Right lobe of liver (tissue), 6 donors: ENCODE measurements at regions not wholly inside any gene's neighbourhood (a gene's known extent, or its start where the extent isn't known, plus 50 kb on each side); places are given as distances from the start of the nearest gene placed in this dataset.

Experiments
- ATAC-seq, 4 donors: fragments of 200-7000 bp; cut with Tn5 transposase; one replicate each; pipeline ENCODE4 v1.9.1; 2020; ENCODE audit warnings: mild to moderate bottlenecking in 4 of 4, moderate library complexity in 4 of 4
- DNase-seq, 3 donors: peaks; one replicate each; pipeline ENCODE4 v3.0.0-alpha.2; 2020
- H3K27ac ChIP-seq, 3 donors: fragments of 200-600 bp; one replicate each; pipeline ENCODE4 v1.8.0; 2022
- H3K27me3 ChIP-seq, 2 donors: fragments of 200-600 bp; one replicate each; pipeline ENCODE4 v1.8.0; 2022
- H3K36me3 ChIP-seq, 4 donors: fragments of 200-600 bp; sonication (generic) in 1 of 4; one replicate each; pipeline versions ENCODE4 v1.5.1 to v1.8.0; 2017 to 2022; ENCODE audit warnings: control low read depth in 1 of 4
- H3K4me1 ChIP-seq, 4 donors: fragments of 200-600 bp; sonication (generic) in 1 of 4; one replicate each; pipeline versions ENCODE4 v1.5.1 to v1.8.0; 2017 to 2022; ENCODE audit warnings: control low read depth in 1 of 4
- H3K4me3 ChIP-seq, 3 donors: fragments of 200-600 bp; one replicate each; pipeline ENCODE4 v1.8.0; 2022
- H3K9me3 ChIP-seq, 4 donors: fragments of 200-600 bp; sonication (generic) in 1 of 4; one replicate each; pipeline versions ENCODE4 v1.5.1 to v1.8.0; 2017 to 2022; ENCODE audit warnings: control low read depth in 1 of 4
- POLR2A ChIP-seq: fragments of 450-650 bp; IDR thresholded peaks from one replicate; pipeline ENCODE4 v1.6.1; 2017; ENCODE audit warnings: antibody characterized with exemption, mild to moderate bottlenecking
- WGBS: methylation state at CpG from one replicate; pipeline ENCODE4 v1.1.6; 2018; ENCODE audit warnings: low coverage, low lambda C conversion rate; ENCODE audit not compliant: insufficient coverage; ENCODE audit errors: missing lambda C conversion rate; 5-methylcytosine and 5-hydroxymethylcytosine counted together
- intact Hi-C, 2 donors: fragments of 100-400 bp; cut with DNase I; formaldehyde crosslinking; loops; one replicate each; pipeline versions ENCODE4 v1.11.2 to v1.14.1; 2022
- TF ChIP-seq, protein P1 (sequence below), 4 donors: fragments of 200-600 bp in 3 of 4; fragments of 450-650 bp in 1 of 4; IDR thresholded peaks; one replicate each; pipeline versions ENCODE4 v1.5.1 to v1.8.0; 2016 to 2022; ENCODE audit warnings: antibody characterized with exemption in 4 of 4, mild to moderate bottlenecking in 2 of 4
- donor health status: DM: no; HTN: yes; CAD: no.
- donor health status: DM: no; HTN: no; CAD: no.
- donor health status: DM: no; HTN: no; CAD: no.
- donor health status: DM: no; HTN: yes; CAD: no.
- donor health status: DM: no; HTN: yes; CAD: no.

DNA sequence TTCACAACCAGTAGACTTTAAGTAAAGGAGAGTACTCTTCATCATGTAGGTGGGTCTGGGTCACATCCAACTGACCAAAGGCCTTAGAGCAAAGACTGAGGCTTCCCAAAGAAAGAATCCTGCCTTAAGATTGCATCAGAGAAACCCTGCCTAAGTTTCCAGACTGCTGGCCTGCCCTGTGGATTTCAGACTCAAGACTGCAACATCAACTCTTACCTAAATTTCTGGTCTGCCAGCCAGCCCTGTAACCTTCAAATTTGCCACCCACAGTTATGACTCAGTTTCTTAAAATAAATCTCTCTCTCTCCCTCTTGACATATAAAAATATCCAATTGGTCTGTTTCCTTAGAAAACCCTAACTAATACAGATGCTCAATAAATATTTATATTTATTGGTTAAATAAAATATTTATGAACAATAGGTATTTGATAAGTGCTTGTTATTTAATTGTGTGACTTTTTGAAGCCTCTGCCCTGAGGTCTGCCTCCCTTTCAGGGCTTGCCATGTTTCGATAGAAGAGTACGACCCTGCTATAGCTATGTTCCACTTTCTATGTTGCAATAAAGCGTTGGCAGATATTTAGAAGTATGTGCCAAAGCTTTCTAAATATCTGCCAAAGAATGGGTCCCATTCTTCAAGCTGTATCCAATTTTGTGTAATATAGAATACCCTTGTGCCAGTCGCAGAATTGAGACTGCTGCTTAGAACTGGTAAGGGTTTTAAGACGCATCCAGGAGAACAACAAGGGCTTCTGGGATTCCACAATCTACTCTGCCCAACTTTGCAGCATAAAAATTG, 65.7 kb downstream of the TMEM30B start:
- H3K4me1 ChIP-seq: no peaks in the 10 kb centered on the region
- no peak overlapping the region for H3K4me3 ChIP-seq
- no peaks in the 10 kb centered on the region for H3K27me3 ChIP-seq
- intact Hi-C loops: no loop called here
- 74% methylated on average over 5 of the region's 5 CpGs for WGBS
- DNase-seq (no peak), ATAC-seq (no peak)
- H3K36me3 ChIP-seq: no peaks in the 10 kb centered on the region
- TF ChIP-seq, protein P1, sequence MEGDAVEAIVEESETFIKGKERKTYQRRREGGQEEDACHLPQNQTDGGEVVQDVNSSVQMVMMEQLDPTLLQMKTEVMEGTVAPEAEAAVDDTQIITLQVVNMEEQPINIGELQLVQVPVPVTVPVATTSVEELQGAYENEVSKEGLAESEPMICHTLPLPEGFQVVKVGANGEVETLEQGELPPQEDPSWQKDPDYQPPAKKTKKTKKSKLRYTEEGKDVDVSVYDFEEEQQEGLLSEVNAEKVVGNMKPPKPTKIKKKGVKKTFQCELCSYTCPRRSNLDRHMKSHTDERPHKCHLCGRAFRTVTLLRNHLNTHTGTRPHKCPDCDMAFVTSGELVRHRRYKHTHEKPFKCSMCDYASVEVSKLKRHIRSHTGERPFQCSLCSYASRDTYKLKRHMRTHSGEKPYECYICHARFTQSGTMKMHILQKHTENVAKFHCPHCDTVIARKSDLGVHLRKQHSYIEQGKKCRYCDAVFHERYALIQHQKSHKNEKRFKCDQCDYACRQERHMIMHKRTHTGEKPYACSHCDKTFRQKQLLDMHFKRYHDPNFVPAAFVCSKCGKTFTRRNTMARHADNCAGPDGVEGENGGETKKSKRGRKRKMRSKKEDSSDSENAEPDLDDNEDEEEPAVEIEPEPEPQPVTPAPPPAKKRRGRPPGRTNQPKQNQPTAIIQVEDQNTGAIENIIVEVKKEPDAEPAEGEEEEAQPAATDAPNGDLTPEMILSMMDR (IDR thresholded peaks at IDR 0.05): no peak
- TF ChIP-seq POLR2A: no peak
- no peaks in the 10 kb centered on the region for H3K9me3 ChIP-seq
- H3K27ac ChIP-seq: no peak overlapping the region

DNA sequence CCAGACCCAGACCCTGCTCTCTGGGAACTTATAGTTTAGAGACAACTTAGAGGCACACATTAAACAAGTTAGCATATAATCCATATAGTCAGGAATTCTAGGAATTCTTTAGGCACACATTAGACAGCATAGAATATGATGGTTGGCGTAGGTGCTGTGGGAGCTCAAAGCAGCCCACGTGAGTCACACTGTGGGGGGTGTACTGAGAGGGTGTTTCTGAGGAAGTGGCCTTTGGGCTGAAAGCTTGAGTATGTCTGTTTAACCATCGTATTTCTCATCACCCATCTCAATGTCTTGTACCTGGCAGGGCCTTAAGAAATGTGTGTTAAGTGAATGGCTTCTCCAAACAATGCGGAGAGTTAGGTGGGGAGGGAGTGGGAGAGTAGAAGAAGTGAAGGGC, 67.2 kb downstream of the TMEM30B start:
- ATAC-seq (no peak), DNase-seq (no peak)
- 71% methylated on average over 4 of the region's 4 CpGs for WGBS
- Histone ChIP-seq H3K27me3 (no peaks in the 10 kb centered on the region), H3K4me3 (no peak overlapping the region), H3K9me3 (no peaks in the 10 kb centered on the region), H3K27ac (no peak overlapping the region), H3K4me1 (no peaks in the 10 kb centered on the region), H3K36me3 (no peaks in the 10 kb centered on the region)
- no peak for TF ChIP-seq POLR2A
- TF ChIP-seq, protein P1 (IDR thresholded peaks at IDR 0.05): no peak
- intact Hi-C loops: no loop called here

DNA sequence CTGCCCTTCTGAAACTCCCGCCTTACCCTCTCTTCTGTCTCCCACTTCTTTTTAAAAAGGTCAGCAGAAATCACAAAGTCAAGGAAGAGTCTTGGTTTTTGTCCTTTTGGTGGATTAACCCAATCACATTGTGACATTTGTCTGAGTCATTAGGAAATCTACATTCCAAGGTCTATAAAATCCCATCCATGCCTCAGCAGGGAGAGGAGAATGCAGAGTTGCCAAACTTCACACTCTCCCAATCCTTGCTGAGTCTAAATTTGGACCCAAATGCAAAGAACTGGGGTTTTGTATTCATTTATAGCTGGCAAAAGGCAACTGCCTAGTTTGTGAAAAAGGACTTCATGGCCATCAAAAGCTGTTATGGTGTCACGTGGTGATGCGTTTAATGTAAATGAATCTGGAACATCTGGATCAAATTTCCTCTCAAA, 67.9 kb downstream of the TMEM30B start:
- intact Hi-C loops: no loop called here
- no peak for DNase-seq

DNA sequence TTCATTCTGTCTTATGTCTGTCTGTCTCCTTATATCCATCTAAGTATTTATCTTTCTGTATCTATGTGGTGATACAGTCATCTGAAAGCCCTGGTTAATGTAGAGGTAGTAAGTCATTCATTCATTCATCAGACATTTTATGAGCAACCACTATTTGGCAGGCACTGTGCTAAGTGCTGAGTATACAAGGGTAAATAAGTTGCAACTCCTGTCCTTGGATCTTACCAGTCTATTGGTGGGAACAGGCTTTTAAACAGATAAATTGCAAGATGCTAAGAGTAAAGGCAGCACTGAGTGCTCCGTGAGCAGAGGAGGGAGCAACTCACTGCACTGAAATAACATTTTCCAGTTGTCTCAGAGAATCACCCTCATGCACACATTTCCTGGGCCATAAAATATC, 68.6 kb downstream of the TMEM30B start:
- WGBS: 71% methylated on average over 1 of the region's 1 CpG

More for the DNA sequence above, 67.9 kb downstream of the TMEM30B start:
- no peak overlapping the region for H3K4me3 ChIP-seq
- no peaks in the 10 kb centered on the region for H3K27me3 ChIP-seq
- no peaks in the 10 kb centered on the region for H3K4me1 ChIP-seq
- no peaks in the 10 kb centered on the region for H3K36me3 ChIP-seq
- 92% methylated on average over 3 of the region's 3 CpGs for WGBS
- H3K9me3 ChIP-seq: no peaks in the 10 kb centered on the region
- no peak overlapping the region for H3K27ac ChIP-seq
- ATAC-seq: no peak
- TF ChIP-seq, protein P1 (IDR thresholded peaks at IDR 0.05): no peak
- TF ChIP-seq POLR2A: no peak

More for the DNA sequence above, 68.6 kb downstream of the TMEM30B start:
- no peaks in the 10 kb centered on the region for H3K27me3 ChIP-seq
- ATAC-seq: no peak
- DNase-seq: no peak
- H3K9me3 ChIP-seq: no peaks in the 10 kb centered on the region
- TF ChIP-seq, protein P1 (IDR thresholded peaks at IDR 0.05): no peak
- no peak for TF ChIP-seq POLR2A
- no peak overlapping the region for H3K4me3 ChIP-seq
- no peaks in the 10 kb centered on the region for H3K4me1 ChIP-seq
- H3K27ac ChIP-seq: no peak overlapping the region
- H3K36me3 ChIP-seq: no peaks in the 10 kb centered on the region
- intact Hi-C loops: no loop called here
